Stomach (tissue), 8 donors: ENCODE measurements at regions not wholly inside any gene's neighbourhood (a gene's known extent, or its start where the extent isn't known, plus 50 kb on each side); places are given as distances from the start of the nearest gene placed in this dataset.
A peak's percentile ranks its signal among the peaks of the same experiment; 100 is the strongest.

Source experiments
- DNase-seq, 2 donors: peaks; one replicate each; pipeline versions ENCODE4 v3.0.0 to v3.0.0-alpha.2; 2013 to 2019
- H3K27ac ChIP-seq, 5 donors: fragments of 200-600 bp in 4 of 5; sonication (generic) in 4 of 5; one replicate each; pipeline ENCODE4 v1.5.1; 2013 to 2019; ENCODE audit warnings: mild to moderate bottlenecking in 1 of 5, moderate library complexity in 1 of 5
- H3K27me3 ChIP-seq, 3 donors: fragments of 200-600 bp; sonication (generic); one replicate each; pipeline ENCODE4 v1.5.1; 2017 to 2019; ENCODE audit warnings: mixed run types in 1 of 3
- H3K36me3 ChIP-seq, 4 donors: fragments of 200-600 bp; sonication (generic); 1 replicate in 3 of 4; 2 replicates in 1 of 4; pipeline ENCODE4 v1.5.1; 2016 to 2019
- H3K4me1 ChIP-seq, 4 donors: fragments of 200-600 bp; sonication (generic); one replicate each; pipeline ENCODE4 v1.5.1; 2016 to 2019
- H3K4me3 ChIP-seq, 4 donors: fragments of 200-600 bp; sonication (generic) in 3 of 4; one replicate each; pipeline ENCODE4 v1.5.1; 2016 to 2019; ENCODE audit warnings: mild to moderate bottlenecking in 1 of 4
- H3K9me3 ChIP-seq, 4 donors: fragments of 200-600 bp; sonication (generic); one replicate each; pipeline ENCODE4 v1.5.1; 2016 to 2019
- CTCF ChIP-seq, 7 experiments: fragments of 450-650 bp in 4 of 7; fragments of 200-600 bp in 3 of 7; sonication (generic) in 3 of 7; IDR thresholded peaks; one replicate each; pipeline ENCODE4 v1.5.1; 2016 to 2019; ENCODE audit warnings: antibody characterized with exemption in 7 of 7, control low read depth in 2 of 7, mild to moderate bottlenecking in 1 of 7
- EP300 ChIP-seq: sonication (generic); formaldehyde crosslinking; IDR thresholded peaks from one replicate; pipeline ENCODE4 v1.6.1; 2017; ENCODE audit warnings: antibody characterized with exemption
- POLR2A ChIP-seq, 4 donors: fragments of 450-650 bp; IDR thresholded peaks; one replicate each; pipeline ENCODE4 v1.6.1; 2016; ENCODE audit warnings: antibody characterized with exemption in 4 of 4, control low read depth in 2 of 4, mild to moderate bottlenecking in 1 of 4, moderate library complexity in 1 of 4
- POLR2AphosphoS5 ChIP-seq, 3 donors: sonication (generic); formaldehyde crosslinking; IDR thresholded peaks; one replicate each; pipeline ENCODE4 v1.6.1; 2016; ENCODE audit warnings: antibody characterized with exemption in 3 of 3
- WGBS, 5 donors: extraction: QIAGEN DNeasy Blood & Tissue Kit in 3 of 5; methylation state at CpG; one replicate each; pipeline versions ENCODE4 v1.1.5 to v1.1.7; 2013 to 2018; 5-methylcytosine and 5-hydroxymethylcytosine counted together
- intact Hi-C: fragments of 100-400 bp; cut with DNase I; formaldehyde crosslinking; loops from one replicate; pipeline ENCODE4 v1.15.1; 2023; ENCODE audit warnings: low total_unique reads
- donor health status: healthy with polysubstance abuse.
- donor health status: Bipolar disorder and iron deficiency.
- donor health status: healthy.

DNA sequence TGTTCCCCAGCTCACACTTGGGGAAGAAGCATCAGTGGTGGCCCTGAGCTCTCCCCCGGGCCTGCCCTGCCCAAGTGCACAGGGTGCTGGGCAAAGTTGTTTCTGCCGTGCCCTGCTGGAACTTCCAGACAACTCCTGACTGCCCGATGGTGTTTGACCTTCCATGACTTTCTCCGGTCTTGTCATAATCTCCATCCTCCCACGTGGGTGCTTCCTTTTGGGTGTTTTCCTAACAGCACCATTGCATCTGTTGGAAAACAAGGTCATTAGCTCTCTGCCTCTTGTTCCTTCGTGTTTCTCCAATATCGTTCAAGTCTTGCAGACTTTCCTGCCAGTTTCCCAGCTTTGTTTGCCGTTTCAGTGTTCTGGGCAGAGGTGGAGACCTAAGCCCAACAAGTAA is 68.7 kb upstream of the TIAM2 start:
- Histone ChIP-seq H3K9me3 (no peaks in the 10 kb centered on the region), H3K4me3 (no peak overlapping the region), H3K36me3 (no peaks in the 10 kb centered on the region), H3K27ac (no peak overlapping the region), H3K27me3 (no peaks in the 10 kb centered on the region), H3K4me1 (no peaks in the 10 kb centered on the region)
- TF ChIP-seq EP300 (no peak), CTCF (IDR thresholded peaks at IDR 0.05) (no peak), POLR2AphosphoS5 (IDR thresholded peaks at IDR 0.05) (no peak), POLR2A (IDR thresholded peaks at IDR 0.05) (no peak)
- DNase-seq = no peak
- WGBS, 5 donors = 43 to 60% (median 52%) methylated on average over 8 of the region's 8 CpGs
- intact Hi-C loops = no loop called here

- H3K27me3 ChIP-seq = no peaks in the 10 kb centered on the region
- no peak overlapping the region for H3K27ac ChIP-seq
- intact Hi-C loops = no loop called here
- H3K4me3 ChIP-seq = no peak overlapping the region
- H3K9me3 ChIP-seq = no peaks in the 10 kb centered on the region
- WGBS, 5 donors = 9 to 17% (median 14%) methylated on average over 5 of the region's 5 CpGs
- no peak for TF ChIP-seq POLR2A (IDR thresholded peaks at IDR 0.05)
- TF ChIP-seq POLR2AphosphoS5 (IDR thresholded peaks at IDR 0.05) = peak in 1 of 3 donors; percentile 8
- no peak for TF ChIP-seq EP300
- peak in 5 of 7 experiments; percentile 26 to 69 (median 66) for TF ChIP-seq CTCF (IDR thresholded peaks at IDR 0.05)
- peak; percentile 59 to 90 for DNase-seq
- no peaks in the 10 kb centered on the region for H3K36me3 ChIP-seq
- peaks cover 0 to 6% (median 0%) of the 10 kb centered on the region in 4 donors for H3K4me1 ChIP-seq
Measured at GRCh38 chr6:154928325-154928922, 66.7 kb upstream of the TIAM2 start.

DNA sequence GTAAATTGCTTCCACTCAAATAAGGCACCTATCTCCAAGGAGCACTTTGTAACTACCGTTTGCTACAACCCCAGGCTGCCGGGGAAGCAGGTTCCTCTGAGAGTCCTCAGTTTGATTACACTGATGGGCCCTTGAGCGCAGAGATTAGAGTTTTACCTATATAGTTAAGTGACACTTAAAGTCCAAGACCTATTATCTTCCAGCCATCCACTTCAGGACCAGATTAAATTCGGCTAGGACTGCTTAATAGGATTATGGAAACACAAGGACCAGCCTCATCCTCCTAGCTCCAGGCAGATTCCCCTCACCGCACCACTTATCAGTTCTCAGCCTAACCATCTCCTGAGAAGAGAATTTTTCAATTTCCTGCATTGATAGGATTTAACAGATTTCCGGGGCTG is 64.7 kb upstream of the TIAM2 start:
- Histone ChIP-seq H3K9me3 (no peaks in the 10 kb centered on the region), H3K36me3 (no peaks in the 10 kb centered on the region), H3K4me3 (no peak overlapping the region), H3K4me1 (peaks cover 0 to 6% (median 0%) of the 10 kb centered on the region in 4 donors), H3K27me3 (no peaks in the 10 kb centered on the region), H3K27ac (no peak overlapping the region)
- DNase-seq = no peak
- intact Hi-C loops = no loop called here
- WGBS, 5 donors = 84 to 94% (median 89%) methylated on average over 6 of the region's 6 CpGs
- no peak for TF ChIP-seq POLR2AphosphoS5 (IDR thresholded peaks at IDR 0.05)
- no peak for TF ChIP-seq POLR2A (IDR thresholded peaks at IDR 0.05)
- TF ChIP-seq CTCF (IDR thresholded peaks at IDR 0.05) = no peak
- no peak for TF ChIP-seq EP300

DNA sequence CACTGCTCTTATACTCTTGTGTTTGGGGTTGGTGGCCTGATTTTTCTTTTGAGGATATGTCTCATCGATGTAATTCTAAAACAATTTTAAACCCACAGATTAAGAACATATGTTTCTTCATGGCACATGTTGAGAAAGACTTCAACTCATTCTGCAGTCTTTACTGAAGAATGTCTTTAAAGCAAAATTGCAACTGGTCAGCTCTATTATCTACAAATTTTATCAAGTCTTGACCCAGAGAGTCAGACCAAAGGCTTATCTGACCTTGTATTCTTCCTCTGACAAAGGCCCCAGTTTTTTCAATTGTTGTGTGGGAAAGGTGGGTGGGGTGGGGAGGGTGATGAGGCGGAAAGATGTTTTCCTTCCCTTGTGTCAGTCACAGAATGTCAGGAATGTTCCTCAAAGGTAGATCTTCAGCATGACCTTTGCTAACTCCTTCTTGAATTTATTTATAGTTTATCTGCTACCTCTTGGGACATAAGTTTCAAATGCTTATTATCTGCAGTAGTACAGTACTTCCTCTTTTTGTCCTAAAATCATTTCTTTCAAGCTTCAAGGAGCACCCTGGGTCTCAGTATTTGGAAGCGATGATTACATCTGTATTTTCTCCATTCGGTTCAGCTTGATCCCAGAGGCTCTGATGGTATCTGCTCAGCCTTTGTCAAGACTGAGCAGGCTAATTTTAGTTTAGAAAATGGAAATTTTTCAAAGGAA is 63.2 kb upstream of the TIAM2 start:
- no peaks in the 10 kb centered on the region for H3K36me3 ChIP-seq
- no peaks in the 10 kb centered on the region for H3K9me3 ChIP-seq
- H3K27me3 ChIP-seq = no peaks in the 10 kb centered on the region
- intact Hi-C loops = no loop called here
- no peak overlapping the region for H3K27ac ChIP-seq
- TF ChIP-seq POLR2AphosphoS5 (IDR thresholded peaks at IDR 0.05) (no peak), POLR2A (IDR thresholded peaks at IDR 0.05) (no peak), CTCF (IDR thresholded peaks at IDR 0.05) (no peak), EP300 (no peak)
- WGBS, 5 donors = 74 to 82% (median 76%) methylated on average over 4 of the region's 4 CpGs
- H3K4me3 ChIP-seq = no peak overlapping the region
- DNase-seq = no peak
- peaks cover 0 to 6% (median 0%) of the 10 kb centered on the region in 4 donors for H3K4me1 ChIP-seq
